ENCODE measurements at regions not wholly inside any gene's neighbourhood (a gene's known extent, or its start where the extent isn't known, plus 50 kb on each side); places are given as distances from the start of the nearest gene placed in this dataset.
A peak's percentile ranks its signal among the peaks of the same experiment; 100 is the strongest.

DNA sequence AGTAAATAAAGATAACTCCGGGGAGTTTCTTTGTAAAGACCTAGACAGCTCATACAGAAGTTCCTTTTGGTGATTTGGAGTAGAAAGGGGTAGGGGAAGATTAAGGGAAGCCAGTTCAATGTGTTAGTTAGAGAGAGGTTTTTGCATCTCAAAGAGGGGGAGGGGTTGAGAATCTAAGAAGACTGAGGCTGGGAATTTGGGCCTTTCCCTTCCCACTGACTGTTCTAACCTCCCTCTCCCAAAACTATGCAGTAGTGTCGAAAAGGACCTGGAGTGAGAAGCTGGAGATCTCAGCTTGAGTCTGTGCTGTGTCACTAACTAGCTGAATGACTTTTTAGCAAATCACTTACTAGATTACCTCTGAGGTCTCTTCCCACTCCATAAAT, 55.7 kb upstream of the CCDC160 start:
- H3K27ac Mint-ChIP-seq: no peak overlapping the region
- intact Hi-C loops (cut with micrococcal nuclease): no loop called here
- H3K27me3 Mint-ChIP-seq: peaks cover 0 to 8% (median 0%) of the 10 kb centered on the region in 5 donors
- H3K4me3 Mint-ChIP-seq: no peak overlapping the region
- ChIA-PET POLR2A (no interaction called here), CTCF (interaction anchor here (0.5 kb wide), 1 partner anchor 194 kb away, joined by 3 read pairs; no protein-coding TSS in a partner anchor)
- H3K36me3 Mint-ChIP-seq: peaks cover 0 to 5% (median 0%) of the 10 kb centered on the region in 5 donors
- ATAC-seq (no peak), DNase-seq (no peak)
- H3K9me3 Mint-ChIP-seq: no peaks in the 10 kb centered on the region
- H3K4me1 ChIP-seq (ENCODE audit: control insufficient read depth in 2 of 2, insufficient read depth in 2 of 2, low read length in 2 of 2): peaks cover 0 to 9% of the 10 kb centered on the region in 2 donors
- H3K4me1 Mint-ChIP-seq: peaks cover 0 to 23% (median 18%) of the 10 kb centered on the region in 7 donors
- H3K27ac ChIP-seq (ENCODE audit: low read depth, low read length): no peak overlapping the region
- no peaks in the 10 kb centered on the region for H3K27me3 ChIP-seq (ENCODE audit: control insufficient read depth in 2 of 2, insufficient read depth in 2 of 2, low read length in 2 of 2)
- no peak overlapping the region for H3K4me3 ChIP-seq (ENCODE audit: low read length)
- H3K36me3 ChIP-seq (ENCODE audit: control insufficient read depth in 2 of 3, insufficient read depth in 3 of 3, low read length in 3 of 3): no peaks in the 10 kb centered on the region
- no peaks in the 10 kb centered on the region for H3K9me3 ChIP-seq (ENCODE audit: control insufficient read depth in 2 of 3, low read length in 3 of 3)

DNA sequence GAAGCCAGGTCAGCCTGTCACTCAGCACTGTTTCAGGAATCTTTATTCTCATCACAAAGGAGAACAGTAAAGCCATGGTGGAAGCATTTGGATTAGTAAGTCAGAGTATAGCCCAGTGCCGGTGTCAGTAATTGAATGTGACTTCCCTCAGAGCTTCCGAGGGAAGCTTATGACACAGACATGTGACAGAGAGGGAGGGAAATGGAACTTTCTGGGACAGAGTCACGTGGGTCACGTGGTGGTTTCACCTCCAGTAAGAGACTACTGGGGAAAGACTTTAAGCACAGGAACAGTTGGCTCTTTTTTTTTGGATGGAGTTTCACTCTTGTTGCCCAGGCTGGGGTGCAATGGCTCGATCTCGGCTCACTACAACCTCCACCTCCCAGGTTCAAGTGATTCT, 53.3 kb upstream of the CCDC160 start:
- H3K27ac Mint-ChIP-seq: no peak overlapping the region

DNA sequence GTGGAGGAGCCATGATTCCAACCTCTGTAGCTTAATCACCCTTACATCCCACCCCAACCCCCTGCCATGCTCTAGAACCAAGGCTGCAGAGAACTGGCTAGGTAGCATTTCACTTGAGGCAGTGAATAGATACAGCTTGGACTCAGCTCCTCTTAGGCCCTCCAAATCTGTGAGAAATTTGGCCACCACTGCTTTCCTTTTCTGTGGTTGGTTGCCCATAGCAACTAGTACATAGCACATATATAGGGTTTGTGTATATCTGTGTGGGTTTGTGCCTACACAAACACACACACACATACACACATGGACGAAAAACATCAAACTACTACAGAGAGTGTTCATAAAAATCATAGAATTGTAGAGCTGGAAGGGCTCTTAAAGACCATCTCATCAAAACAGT, 52.0 kb upstream of the CCDC160 start:
- no peak for DNase-seq
- ChIA-PET POLR2A (interaction anchor here (0.6 to 1.9 kb wide), 4 partner anchors 7 to 438 kb away, joined by 3 to 4 read pairs (median 4); no protein-coding TSS in a partner anchor), CTCF (no interaction called here)
- no peaks in the 10 kb centered on the region for H3K27me3 ChIP-seq (ENCODE audit: control insufficient read depth in 2 of 2, insufficient read depth in 2 of 2, low read length in 2 of 2)
- Mint-ChIP-seq H3K4me3 (peak overlapping the region in 3 of 10 donors; percentile 44 to 70 (median 66)), H3K4me1 (peaks cover 0 to 45% (median 33%) of the 10 kb centered on the region in 7 donors), H3K27me3 (peaks cover 0 to 4% (median 0%) of the 10 kb centered on the region in 5 donors), H3K27ac (peak overlapping the region in 1 of 9 donors; percentile 86), H3K36me3 (peaks cover 0 to 11% (median 0%) of the 10 kb centered on the region in 5 donors), H3K9me3 (no peaks in the 10 kb centered on the region)
- no peak overlapping the region for H3K27ac ChIP-seq (ENCODE audit: low read depth, low read length)
- H3K4me3 ChIP-seq (ENCODE audit: low read length): no peak overlapping the region
- H3K9me3 ChIP-seq (ENCODE audit: control insufficient read depth in 2 of 3, low read length in 3 of 3): no peaks in the 10 kb centered on the region
- H3K4me1 ChIP-seq (ENCODE audit: control insufficient read depth in 2 of 2, insufficient read depth in 2 of 2, low read length in 2 of 2): peaks cover 10 to 19% of the 10 kb centered on the region in 2 donors
- intact Hi-C loops (cut with micrococcal nuclease): loop anchor here (5.0 kb wide), 3 partner anchors 52 to 622 kb away; partner anchors contain the start of gene CCDC160 (in 1 of the 2)
- no peaks in the 10 kb centered on the region for H3K36me3 ChIP-seq (ENCODE audit: control insufficient read depth in 2 of 3, insufficient read depth in 3 of 3, low read length in 3 of 3)
- no peak for ATAC-seq

More for the DNA sequence above, 53.3 kb upstream of the CCDC160 start:
- peaks cover 0 to 38% (median 26%) of the 10 kb centered on the region in 7 donors for H3K4me1 Mint-ChIP-seq
- H3K4me3 Mint-ChIP-seq: no peak overlapping the region
- peaks cover 0 to 5% (median 0%) of the 10 kb centered on the region in 5 donors for H3K27me3 Mint-ChIP-seq
- no peaks in the 10 kb centered on the region for H3K9me3 Mint-ChIP-seq
- no peaks in the 10 kb centered on the region for H3K27me3 ChIP-seq (ENCODE audit: control insufficient read depth in 2 of 2, insufficient read depth in 2 of 2, low read length in 2 of 2)
- intact Hi-C loops (cut with micrococcal nuclease): no loop called here
- peaks cover 10 to 19% of the 10 kb centered on the region in 2 donors for H3K4me1 ChIP-seq (ENCODE audit: control insufficient read depth in 2 of 2, insufficient read depth in 2 of 2, low read length in 2 of 2)
- H3K36me3 Mint-ChIP-seq: peaks cover 0 to 5% (median 0%) of the 10 kb centered on the region in 5 donors
- DNase-seq (no peak), ATAC-seq (no peak)
- H3K27ac ChIP-seq (ENCODE audit: low read depth, low read length): no peak overlapping the region
- H3K36me3 ChIP-seq (ENCODE audit: control insufficient read depth in 2 of 3, insufficient read depth in 3 of 3, low read length in 3 of 3): no peaks in the 10 kb centered on the region
- no peak overlapping the region for H3K4me3 ChIP-seq (ENCODE audit: low read length)
- no peaks in the 10 kb centered on the region for H3K9me3 ChIP-seq (ENCODE audit: control insufficient read depth in 2 of 3, low read length in 3 of 3)
- CTCF ChIA-PET: no interaction called here
- POLR2A ChIA-PET: no interaction called here

DNA sequence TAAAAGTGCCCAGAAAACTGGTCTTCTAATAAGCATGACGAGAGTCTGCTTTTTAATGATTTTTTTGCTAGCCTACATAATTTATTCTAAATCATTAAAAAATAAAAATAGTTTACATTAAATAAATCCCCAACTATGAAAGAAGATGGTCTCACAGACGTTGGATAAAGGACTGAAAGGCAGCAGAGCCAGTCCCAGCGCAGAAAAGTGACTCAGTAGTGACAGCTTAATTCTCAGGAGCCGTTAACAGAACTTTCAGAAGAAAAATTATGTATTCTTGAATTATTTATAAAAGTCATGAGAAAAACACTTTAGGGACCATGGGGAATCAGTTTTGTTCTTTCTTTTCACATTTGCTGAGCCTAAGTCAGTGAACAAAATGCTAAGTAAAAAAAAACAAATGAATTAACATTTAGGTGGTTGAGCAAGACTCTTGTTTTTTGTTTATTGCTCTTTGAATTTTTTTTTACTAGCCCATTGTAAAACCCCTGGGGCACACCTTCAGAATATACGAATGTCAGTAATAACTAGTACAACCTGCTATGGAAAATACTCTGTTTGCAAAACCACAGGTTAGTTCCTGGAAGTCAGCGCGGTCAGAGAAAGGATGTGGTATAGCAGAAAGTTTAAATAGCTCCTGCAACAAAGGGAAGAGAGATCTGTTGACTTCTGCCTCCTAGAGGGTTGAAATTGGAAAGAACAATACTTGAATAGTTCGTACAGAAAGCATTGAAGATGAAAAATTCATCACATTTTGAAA, 50.4 kb upstream of the CCDC160 start:
- Histone ChIP-seq H3K27me3 (ENCODE audit: control insufficient read depth in 2 of 2, insufficient read depth in 2 of 2, low read length in 2 of 2) (no peaks in the 10 kb centered on the region), H3K4me1 (ENCODE audit: control insufficient read depth in 2 of 2, insufficient read depth in 2 of 2, low read length in 2 of 2) (peaks cover 10 to 19% of the 10 kb centered on the region in 2 donors), H3K36me3 (ENCODE audit: control insufficient read depth in 2 of 3, insufficient read depth in 3 of 3, low read length in 3 of 3) (no peaks in the 10 kb centered on the region), H3K27ac (ENCODE audit: low read depth, low read length) (no peak overlapping the region), H3K4me3 (ENCODE audit: low read length) (peak overlapping the region; percentile 24), H3K9me3 (ENCODE audit: control insufficient read depth in 2 of 3, low read length in 3 of 3) (no peaks in the 10 kb centered on the region)
- H3K4me1 Mint-ChIP-seq: peaks cover 0 to 50% (median 37%) of the 10 kb centered on the region in 7 donors
- H3K27me3 Mint-ChIP-seq: no peaks in the 10 kb centered on the region
- DNase-seq: peak in 8 of 9 donors; percentile 60 to 88 (median 76)
- POLR2A ChIA-PET: interaction anchor here (1.9 kb wide), 1 partner anchor 9 kb away, joined by 4 read pairs; no protein-coding TSS in a partner anchor
- intact Hi-C loops (cut with micrococcal nuclease): loop anchor here (1.0 to 5.0 kb wide), 11 partner anchors 8 to 621 kb away; partner anchors contain the start of gene CCDC160 (in 1 of the 2)
- peak overlapping the region; percentile 21 to 98 (median 74) for H3K4me3 Mint-ChIP-seq
- peaks cover 0 to 11% (median 0%) of the 10 kb centered on the region in 5 donors for H3K36me3 Mint-ChIP-seq
- ATAC-seq: peak; percentile 94
- H3K9me3 Mint-ChIP-seq: no peaks in the 10 kb centered on the region
- CTCF ChIA-PET: interaction anchor here (0.8 to 1.7 kb wide), 3 partner anchors 12 to 160 kb away, joined by 3 to 5 read pairs (median 5); no protein-coding TSS in a partner anchor
- H3K27ac Mint-ChIP-seq: peak overlapping the region in 5 of 9 donors; percentile 4 to 96 (median 44)

Data from naive thymus-derived CD4-positive, alpha-beta T cell (primary cell).